Right lobe of liver (tissue), 6 donors: ENCODE measurements at regions not wholly inside any gene's neighbourhood (a gene's known extent, or its start where the extent isn't known, plus 50 kb on each side); places are given as distances from the start of the nearest gene placed in this dataset.

ENCODE experiments used
- ATAC-seq, 4 donors: fragments of 200-7000 bp; cut with Tn5 transposase; one replicate each; pipeline ENCODE4 v1.9.1; 2020; ENCODE audit warnings: mild to moderate bottlenecking in 4 of 4, moderate library complexity in 4 of 4
- DNase-seq, 3 donors: peaks; one replicate each; pipeline ENCODE4 v3.0.0-alpha.2; 2020
- H3K27ac ChIP-seq, 3 donors: fragments of 200-600 bp; one replicate each; pipeline ENCODE4 v1.8.0; 2022
- H3K27me3 ChIP-seq, 2 donors: fragments of 200-600 bp; one replicate each; pipeline ENCODE4 v1.8.0; 2022
- H3K36me3 ChIP-seq, 4 donors: fragments of 200-600 bp; sonication (generic) in 1 of 4; one replicate each; pipeline versions ENCODE4 v1.5.1 to v1.8.0; 2017 to 2022; ENCODE audit warnings: control low read depth in 1 of 4
- H3K4me1 ChIP-seq, 4 donors: fragments of 200-600 bp; sonication (generic) in 1 of 4; one replicate each; pipeline versions ENCODE4 v1.5.1 to v1.8.0; 2017 to 2022; ENCODE audit warnings: control low read depth in 1 of 4
- H3K4me3 ChIP-seq, 3 donors: fragments of 200-600 bp; one replicate each; pipeline ENCODE4 v1.8.0; 2022
- H3K9me3 ChIP-seq, 4 donors: fragments of 200-600 bp; sonication (generic) in 1 of 4; one replicate each; pipeline versions ENCODE4 v1.5.1 to v1.8.0; 2017 to 2022; ENCODE audit warnings: control low read depth in 1 of 4
- POLR2A ChIP-seq: fragments of 450-650 bp; IDR thresholded peaks from one replicate; pipeline ENCODE4 v1.6.1; 2017; ENCODE audit warnings: antibody characterized with exemption, mild to moderate bottlenecking
- WGBS: methylation state at CpG from one replicate; pipeline ENCODE4 v1.1.6; 2018; ENCODE audit warnings: low coverage, low lambda C conversion rate; ENCODE audit not compliant: insufficient coverage; ENCODE audit errors: missing lambda C conversion rate; 5-methylcytosine and 5-hydroxymethylcytosine counted together
- intact Hi-C, 2 donors: fragments of 100-400 bp; cut with DNase I; formaldehyde crosslinking; loops; one replicate each; pipeline versions ENCODE4 v1.11.2 to v1.14.1; 2022
- TF ChIP-seq, protein P1 (sequence below), 4 donors: fragments of 200-600 bp in 3 of 4; fragments of 450-650 bp in 1 of 4; IDR thresholded peaks; one replicate each; pipeline versions ENCODE4 v1.5.1 to v1.8.0; 2016 to 2022; ENCODE audit warnings: antibody characterized with exemption in 4 of 4, mild to moderate bottlenecking in 2 of 4
- donor health status: DM: no; HTN: yes; CAD: no.
- donor health status: DM: no; HTN: no; CAD: no.
- donor health status: DM: no; HTN: no; CAD: no.
- donor health status: DM: no; HTN: yes; CAD: no.
- donor health status: DM: no; HTN: yes; CAD: no.

DNA sequence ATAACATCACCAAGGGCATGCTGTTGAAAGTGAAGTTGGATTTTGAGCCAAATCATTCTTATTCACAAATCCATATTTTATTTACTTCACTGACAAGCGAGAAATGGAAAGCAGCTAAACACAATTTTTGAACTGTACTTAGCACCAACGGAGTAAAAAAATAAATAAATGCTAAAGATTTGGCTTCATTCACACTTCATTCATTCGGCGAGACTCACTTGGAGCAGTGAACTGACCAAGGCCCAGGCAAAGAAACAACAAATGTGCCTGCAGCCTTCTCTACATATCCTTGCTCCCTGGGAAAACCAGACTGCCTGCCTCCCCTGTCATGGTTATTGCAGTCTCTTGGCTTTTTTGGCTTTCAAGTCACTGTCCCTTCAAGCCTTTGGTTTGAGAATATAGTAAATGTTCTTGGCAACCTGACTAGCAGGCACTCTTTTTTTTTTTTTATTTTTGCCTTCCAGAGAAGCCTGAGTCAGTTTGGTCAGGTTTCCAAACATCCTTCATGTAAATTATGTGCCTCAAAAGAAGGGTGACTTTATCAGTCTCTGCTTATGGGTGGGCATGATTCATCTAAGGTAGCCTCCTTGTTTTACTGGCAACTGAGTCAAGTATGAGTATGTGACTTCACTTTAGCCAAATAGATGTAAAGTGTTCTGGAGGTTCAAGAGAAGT lies 177.6 kb upstream of the MEOX2 start:
- Histone ChIP-seq H3K4me1 (peaks cover 0 to 3% (median 0%) of the 10 kb centered on the region in 4 donors), H3K4me3 (no peak overlapping the region), H3K36me3 (no peaks in the 10 kb centered on the region), H3K9me3 (no peaks in the 10 kb centered on the region), H3K27ac (no peak overlapping the region), H3K27me3 (no peaks in the 10 kb centered on the region)
- TF ChIP-seq POLR2A: no peak
- TF ChIP-seq, protein P1, sequence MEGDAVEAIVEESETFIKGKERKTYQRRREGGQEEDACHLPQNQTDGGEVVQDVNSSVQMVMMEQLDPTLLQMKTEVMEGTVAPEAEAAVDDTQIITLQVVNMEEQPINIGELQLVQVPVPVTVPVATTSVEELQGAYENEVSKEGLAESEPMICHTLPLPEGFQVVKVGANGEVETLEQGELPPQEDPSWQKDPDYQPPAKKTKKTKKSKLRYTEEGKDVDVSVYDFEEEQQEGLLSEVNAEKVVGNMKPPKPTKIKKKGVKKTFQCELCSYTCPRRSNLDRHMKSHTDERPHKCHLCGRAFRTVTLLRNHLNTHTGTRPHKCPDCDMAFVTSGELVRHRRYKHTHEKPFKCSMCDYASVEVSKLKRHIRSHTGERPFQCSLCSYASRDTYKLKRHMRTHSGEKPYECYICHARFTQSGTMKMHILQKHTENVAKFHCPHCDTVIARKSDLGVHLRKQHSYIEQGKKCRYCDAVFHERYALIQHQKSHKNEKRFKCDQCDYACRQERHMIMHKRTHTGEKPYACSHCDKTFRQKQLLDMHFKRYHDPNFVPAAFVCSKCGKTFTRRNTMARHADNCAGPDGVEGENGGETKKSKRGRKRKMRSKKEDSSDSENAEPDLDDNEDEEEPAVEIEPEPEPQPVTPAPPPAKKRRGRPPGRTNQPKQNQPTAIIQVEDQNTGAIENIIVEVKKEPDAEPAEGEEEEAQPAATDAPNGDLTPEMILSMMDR (IDR thresholded peaks at IDR 0.05): no peak
- ATAC-seq (no peak), DNase-seq (no peak)
- 62% methylated on average over 4 of the region's 4 CpGs for WGBS
- intact Hi-C loops: no loop called here

DNA sequence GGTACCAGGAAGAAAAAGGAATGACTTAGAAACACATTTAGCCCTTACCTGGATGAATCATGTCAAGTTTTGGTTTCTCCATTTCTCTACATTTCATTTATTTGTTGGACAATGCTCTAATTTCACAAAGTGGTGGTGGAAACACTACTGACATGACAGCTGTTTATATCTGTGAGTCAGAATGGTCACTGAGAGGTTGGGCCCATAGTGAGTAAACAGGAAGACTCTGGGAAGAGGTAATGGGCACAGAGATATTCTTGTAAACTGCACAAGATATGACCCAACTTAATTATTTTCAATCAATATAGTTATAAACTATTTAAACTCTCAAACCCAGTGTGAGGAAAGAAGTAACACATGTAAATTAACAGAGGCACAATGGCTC lies 176.3 kb upstream of the MEOX2 start:
- intact Hi-C loops: no loop called here
- no peaks in the 10 kb centered on the region for H3K36me3 ChIP-seq
- H3K4me1 ChIP-seq: peaks cover 0 to 3% (median 0%) of the 10 kb centered on the region in 4 donors
- H3K9me3 ChIP-seq: no peaks in the 10 kb centered on the region
- no peaks in the 10 kb centered on the region for H3K27me3 ChIP-seq
- ATAC-seq: no peak
- DNase-seq: no peak
- no peak for TF ChIP-seq POLR2A
- TF ChIP-seq, protein P1 (IDR thresholded peaks at IDR 0.05): no peak
- H3K27ac ChIP-seq: no peak overlapping the region
- no peak overlapping the region for H3K4me3 ChIP-seq

DNA sequence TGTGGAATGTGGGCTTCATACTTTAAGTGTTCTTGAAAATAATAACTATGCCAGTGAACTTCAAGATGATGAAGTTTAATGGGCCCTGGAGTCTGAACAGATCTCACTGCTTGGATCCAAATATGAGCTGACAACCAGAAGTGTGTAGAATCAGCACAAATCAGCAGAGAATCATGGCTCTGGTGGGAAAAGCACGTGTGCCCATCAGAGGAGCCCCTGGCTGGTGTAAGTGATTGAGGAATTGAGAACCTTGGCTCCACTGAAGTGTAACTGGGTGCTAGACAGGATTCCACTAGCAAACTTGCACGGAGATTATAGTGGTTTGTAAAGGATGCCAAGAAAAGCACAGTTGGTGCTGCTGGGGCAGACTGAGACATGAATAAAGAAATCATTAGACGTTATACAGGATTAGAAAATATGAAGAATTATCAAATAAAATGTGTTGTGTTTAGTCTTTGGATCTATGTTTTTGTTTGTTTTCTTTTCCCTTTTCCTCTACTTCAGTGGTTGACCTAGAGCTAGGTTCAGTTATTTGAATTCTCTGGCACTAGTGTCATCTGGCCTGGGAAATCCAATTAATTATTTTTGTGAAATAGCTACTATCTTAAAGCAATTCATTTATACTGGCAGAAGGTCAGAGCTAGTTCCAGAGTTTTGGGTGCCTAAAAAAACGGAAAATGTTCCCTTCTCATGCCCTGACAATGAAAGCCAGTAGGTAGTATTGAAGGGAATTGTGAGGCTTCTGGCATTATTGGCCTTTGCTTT lies 175.7 kb upstream of the MEOX2 start:
- TF ChIP-seq POLR2A: no peak
- TF ChIP-seq, protein P1 (IDR thresholded peaks at IDR 0.05): no peak
- no peaks in the 10 kb centered on the region for H3K9me3 ChIP-seq
- ATAC-seq (no peak), DNase-seq (no peak)
- no peaks in the 10 kb centered on the region for H3K36me3 ChIP-seq
- H3K27ac ChIP-seq: no peak overlapping the region
- no peak overlapping the region for H3K4me3 ChIP-seq
- peaks cover 0 to 3% (median 0%) of the 10 kb centered on the region in 4 donors for H3K4me1 ChIP-seq
- intact Hi-C loops: no loop called here
- H3K27me3 ChIP-seq: no peaks in the 10 kb centered on the region
- 30% methylated on average over 4 of the region's 4 CpGs for WGBS

DNA sequence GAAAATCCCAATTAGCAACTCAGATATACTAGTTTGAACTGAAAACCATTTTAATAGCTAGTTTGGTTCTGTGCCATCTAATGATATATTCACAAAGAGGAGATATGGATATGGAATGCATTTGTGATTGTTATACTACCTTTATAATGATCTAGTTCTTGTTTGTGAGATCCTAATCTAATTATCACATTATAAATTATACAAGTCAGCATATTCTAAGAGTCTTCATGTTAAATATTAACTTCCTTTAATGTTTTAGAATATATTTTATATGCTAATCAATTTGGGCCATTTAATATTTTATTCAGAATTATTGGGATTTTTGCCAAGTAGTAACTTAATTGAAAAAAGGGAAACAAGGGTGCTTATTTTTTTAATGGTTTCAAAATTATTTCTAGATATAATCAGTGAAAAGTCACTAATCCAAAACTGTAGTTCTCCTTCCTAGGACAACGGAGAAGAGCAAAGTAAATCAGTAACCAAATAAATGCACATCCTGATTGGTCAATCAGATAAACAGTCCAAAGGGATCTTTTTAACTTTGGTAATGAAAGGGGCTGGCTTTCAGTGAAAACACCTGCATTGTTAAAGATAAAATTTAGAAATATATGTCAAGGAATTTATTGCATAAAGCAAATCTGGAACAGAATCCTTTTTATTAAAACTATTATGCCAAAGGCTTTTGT lies 173.9 kb upstream of the MEOX2 start:
- intact Hi-C loops: no loop called here
- Histone ChIP-seq H3K4me3 (no peak overlapping the region), H3K36me3 (no peaks in the 10 kb centered on the region), H3K4me1 (peaks cover 0 to 3% (median 0%) of the 10 kb centered on the region in 4 donors), H3K27me3 (no peaks in the 10 kb centered on the region), H3K9me3 (no peaks in the 10 kb centered on the region), H3K27ac (no peak overlapping the region)
- no peak for TF ChIP-seq POLR2A
- TF ChIP-seq, protein P1 (IDR thresholded peaks at IDR 0.05): no peak
- WGBS: 4% methylated on average over 1 of the region's 1 CpG
- ATAC-seq (peak in 3 of 4 donors; percentile 48 to 56 (median 49)), DNase-seq (no peak)
